Dermis blood vessel endothelial cell (primary cell): ENCODE measurements at regions not wholly inside any gene's neighbourhood (a gene's known extent, or its start where the extent isn't known, plus 50 kb on each side); places are given as distances from the start of the nearest gene placed in this dataset.

Source experiments
- DNase-seq: peaks from one replicate; pipeline ENCODE4 v3.0.0; 2010

GRCh38 chr15:39321977-39322376 is 258.9 kb upstream of the THBS1 start:
- DNase-seq = no peak

- no peak for DNase-seq
Observed at GRCh38 chr15:39323157-39323556, 257.7 kb upstream of the THBS1 start.

GRCh38 chr15:39323706-39324105 is 257.2 kb upstream of the THBS1 start:
- no peak for DNase-seq

GRCh38 chr15:39326306-39326975 is 254.4 kb upstream of the THBS1 start:
- no peak for DNase-seq

GRCh38 chr15:39327005-39327730 is 253.7 kb upstream of the THBS1 start:
- DNase-seq = no peak

- DNase-seq = no peak
Observed at GRCh38 chr15:39330061-39330460, 250.8 kb upstream of the THBS1 start.

GRCh38 chr15:39331584-39331983 is 249.3 kb upstream of the THBS1 start:
- DNase-seq = no peak

GRCh38 chr15:39332846-39333245 is 248.0 kb upstream of the THBS1 start:
- peak; percentile 17 for DNase-seq

- DNase-seq = no peak
Observed at GRCh38 chr15:39333393-39333792, 247.5 kb upstream of the THBS1 start.

- DNase-seq = no peak
Observed at GRCh38 chr15:39333896-39334295, 247.0 kb upstream of the THBS1 start.

- peak; percentile 24 for DNase-seq
Observed at GRCh38 chr15:39336926-39337325, 244.0 kb upstream of the THBS1 start.

- DNase-seq = no peak
Observed at GRCh38 chr15:39338251-39338650, 242.6 kb upstream of the THBS1 start.

- DNase-seq = no peak
Observed at GRCh38 chr15:39340903-39341645, 239.8 kb upstream of the THBS1 start.

GRCh38 chr15:39344662-39345141 is 236.2 kb upstream of the THBS1 start:
- no peak for DNase-seq

- no peak for DNase-seq
Observed at GRCh38 chr15:39345176-39345575, 235.7 kb upstream of the THBS1 start.

- no peak for DNase-seq
Observed at GRCh38 chr15:39347453-39347852, 233.4 kb upstream of the THBS1 start.

- DNase-seq = no peak
Observed at GRCh38 chr15:39350785-39351184, 230.1 kb upstream of the THBS1 start.

GRCh38 chr15:39354189-39354588 is 226.7 kb upstream of the THBS1 start:
- DNase-seq = no peak

GRCh38 chr15:39357480-39358268 is 223.2 kb upstream of the THBS1 start:
- DNase-seq = peak; percentile 16

- DNase-seq = peak; percentile 64
Observed at GRCh38 chr15:39358441-39359041, 222.3 kb upstream of the THBS1 start.

- DNase-seq = no peak
Observed at GRCh38 chr15:39359771-39360170, 221.1 kb upstream of the THBS1 start.

GRCh38 chr15:39360452-39360851 is 220.4 kb upstream of the THBS1 start:
- DNase-seq = peak; percentile 59
